ENCODE measurements at regions not wholly inside any gene's neighbourhood (a gene's known extent, or its start where the extent isn't known, plus 50 kb on each side); places are given as distances from the start of the nearest gene placed in this dataset.

DNA sequence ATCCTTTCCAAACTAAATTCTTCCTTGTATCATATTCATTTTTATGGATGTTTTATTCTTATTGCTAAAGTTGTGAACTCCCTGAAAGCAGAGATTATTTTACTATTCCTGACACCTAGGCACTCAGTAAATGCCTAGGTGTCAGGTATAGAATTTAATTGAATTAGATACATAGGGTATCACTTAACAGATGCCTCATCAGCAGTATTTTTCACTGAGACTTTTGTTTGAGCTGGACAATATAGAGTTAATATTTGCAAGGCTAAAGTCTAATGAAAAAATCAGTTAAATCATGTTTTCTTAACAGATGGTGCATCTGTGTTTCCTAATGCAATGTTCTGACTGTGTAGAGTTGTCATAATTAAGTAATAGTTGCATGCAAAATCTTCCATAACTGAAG lies 182.7 kb downstream of the DERA start:
- no peak overlapping the region for H3K4me2 ChIP-seq (ENCODE audit: control insufficient read depth, insufficient read depth)
- ChIA-PET SMC1A (ENCODE audit: uncharacterized antibody, unreplicated experiment) (interaction anchor here (0.9 kb wide), 1 partner anchor 8 kb away, joined by 3 read pairs; no protein-coding TSS in a partner anchor), RAD21 (ENCODE audit: unreplicated experiment) (no interaction called here), POLR2A (no interaction called here), CTCF (no interaction called here)
- H4K20me1 ChIP-seq (ENCODE audit: control insufficient read depth, insufficient read depth): no peaks in the 10 kb centered on the region
- H3K27me3 ChIP-seq (replicated peaks in 1 of 2; ENCODE audit: control insufficient read depth in 2 of 2, insufficient read depth in 2 of 2, low read length in 1 of 2): no peaks in the 10 kb centered on the region
- in situ Hi-C loops (cut with MboI): no loop called here
- H3K27ac ChIP-seq (ENCODE audit: control insufficient read depth, insufficient read depth): no peak overlapping the region
- no TSS peak for BruUV-seq (replicated peaks)
- ATAC-seq (no peak), FAIRE-seq (no peak), DNase-seq (ENCODE audit: low read depth, low spot score) (no peak)
- H2AFZ ChIP-seq (ENCODE audit: control insufficient read depth, low read depth, low read length): no peak overlapping the region
- H3K36me3 ChIP-seq (ENCODE audit: control insufficient read depth in 2 of 2, insufficient read depth in 2 of 2, low read length in 1 of 2): no peaks in the 10 kb centered on the region
- H3K79me2 ChIP-seq (ENCODE audit: control insufficient read depth, insufficient read depth, low read length): no peaks in the 10 kb centered on the region
- no peak overlapping the region for H3K9ac ChIP-seq (ENCODE audit: control insufficient read depth, insufficient read depth, low read length)
- intact Hi-C loops (cut with micrococcal nuclease; ENCODE audit: unreplicated experiment): no loop called here
- no peak overlapping the region for H3K4me3 ChIP-seq
- H3K9me3 ChIP-seq (replicated peaks; ENCODE audit: control insufficient read depth, insufficient read depth, low read length): no peaks in the 10 kb centered on the region
- H3K4me1 ChIP-seq (ENCODE audit: control insufficient read depth, insufficient read depth, low read length): no peaks in the 10 kb centered on the region
- TF ChIP-seq, protein P1, sequence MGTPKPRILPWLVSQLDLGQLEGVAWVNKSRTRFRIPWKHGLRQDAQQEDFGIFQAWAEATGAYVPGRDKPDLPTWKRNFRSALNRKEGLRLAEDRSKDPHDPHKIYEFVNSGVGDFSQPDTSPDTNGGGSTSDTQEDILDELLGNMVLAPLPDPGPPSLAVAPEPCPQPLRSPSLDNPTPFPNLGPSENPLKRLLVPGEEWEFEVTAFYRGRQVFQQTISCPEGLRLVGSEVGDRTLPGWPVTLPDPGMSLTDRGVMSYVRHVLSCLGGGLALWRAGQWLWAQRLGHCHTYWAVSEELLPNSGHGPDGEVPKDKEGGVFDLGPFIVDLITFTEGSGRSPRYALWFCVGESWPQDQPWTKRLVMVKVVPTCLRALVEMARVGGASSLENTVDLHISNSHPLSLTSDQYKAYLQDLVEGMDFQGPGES (IDR thresholded peaks at IDR 0.05): no peak
- TF ChIP-seq EP300 (IDR thresholded peaks at IDR 0.05; ENCODE audit: borderline replicate concordance in 1 of 2, control insufficient read depth in 1 of 2, low read depth in 2 of 2, low read length in 2 of 2) (no peak), TBL1XR1 (IDR thresholded peaks at IDR 0.05; ENCODE audit: low read depth, low read length) (no peak), SREBF2 (IDR thresholded peaks at IDR 0.05; ENCODE audit: low read length) (no peak), NRF1 (conservative IDR thresholded peaks at IDR 0.05; ENCODE audit: low read depth, low read length) (no peak), DPF2 (IDR thresholded peaks at IDR 0.05) (no peak)

DNA sequence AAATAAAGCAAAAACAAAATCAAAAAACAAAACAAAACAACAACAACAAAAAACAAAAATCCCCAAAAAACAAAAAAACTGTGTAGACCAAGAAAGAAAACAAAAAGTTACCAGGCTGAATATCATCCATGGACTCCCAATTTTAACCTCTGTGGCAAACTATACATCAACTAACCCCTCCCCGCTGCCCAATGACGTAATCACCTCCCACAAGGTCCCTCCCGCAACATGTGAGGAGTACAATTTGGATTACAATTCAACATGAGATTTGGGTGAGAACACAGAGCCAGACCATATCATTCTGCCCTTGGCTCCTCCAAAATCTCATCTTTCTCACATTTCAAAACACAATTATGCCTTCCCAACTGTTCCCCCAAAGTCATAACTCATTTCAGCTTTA lies 179.8 kb downstream of the DERA start:
- FAIRE-seq (no peak), DNase-seq (ENCODE audit: low read depth, low spot score) (no peak), ATAC-seq (no peak)
- Histone ChIP-seq H3K27ac (ENCODE audit: control insufficient read depth, insufficient read depth) (no peak overlapping the region), H2AFZ (ENCODE audit: control insufficient read depth, low read depth, low read length) (no peak overlapping the region), H3K4me3 (no peak overlapping the region), H3K9me3 (replicated peaks; ENCODE audit: control insufficient read depth, insufficient read depth, low read length) (no peaks in the 10 kb centered on the region), H4K20me1 (ENCODE audit: control insufficient read depth, insufficient read depth) (no peaks in the 10 kb centered on the region), H3K4me2 (ENCODE audit: control insufficient read depth, insufficient read depth) (no peak overlapping the region), H3K27me3 (replicated peaks in 1 of 2; ENCODE audit: control insufficient read depth in 2 of 2, insufficient read depth in 2 of 2, low read length in 1 of 2) (no peaks in the 10 kb centered on the region), H3K4me1 (ENCODE audit: control insufficient read depth, insufficient read depth, low read length) (no peaks in the 10 kb centered on the region), H3K36me3 (ENCODE audit: control insufficient read depth in 2 of 2, insufficient read depth in 2 of 2, low read length in 1 of 2) (no peaks in the 10 kb centered on the region), H3K79me2 (ENCODE audit: control insufficient read depth, insufficient read depth, low read length) (no peaks in the 10 kb centered on the region), H3K9ac (ENCODE audit: control insufficient read depth, insufficient read depth, low read length) (no peak overlapping the region)
- WGBS (ENCODE audit: insufficient coverage, insufficient replicate concordance, low lambda C conversion rate, missing lambda C conversion rate): 66% methylated on average over 3 of the region's 3 CpGs
- ChIA-PET SMC1A (ENCODE audit: uncharacterized antibody, unreplicated experiment) (no interaction called here), RAD21 (ENCODE audit: unreplicated experiment) (no interaction called here), POLR2A (no interaction called here), CTCF (no interaction called here)
- no TSS peak for BruUV-seq (replicated peaks)
- TF ChIP-seq SMAD1 (IDR thresholded peaks at IDR 0.05; ENCODE audit: low read depth, partially characterized antibody): no peak
- intact Hi-C loops (cut with micrococcal nuclease; ENCODE audit: unreplicated experiment) (no loop called here), in situ Hi-C loops (cut with MboI) (no loop called here)

All from GM12878 (cell line).